ENCODE measurements at regions not wholly inside any gene's neighbourhood (a gene's known extent, or its start where the extent isn't known, plus 50 kb on each side); places are given as distances from the start of the nearest gene placed in this dataset.

- WGBS: 89% methylated on average over 3 of the region's 3 CpGs
- no peak for DNase-seq (ENCODE audit: low spot score)
- Histone ChIP-seq H3K4me1 (ENCODE audit: control insufficient read depth in 4 of 4, insufficient read depth in 4 of 4, low read length in 3 of 4) (no peaks in the 10 kb centered on the region), H3K36me3 (ENCODE audit: control insufficient read depth in 4 of 4, insufficient read depth in 3 of 4, low read depth in 1 of 4, low read length in 3 of 4) (no peaks in the 10 kb centered on the region), H3K9ac (ENCODE audit: low read depth in 1 of 2, low read length in 2 of 2) (no peak overlapping the region), H3K4me3 (ENCODE audit: low read depth in 1 of 3, low read length in 3 of 3) (no peak overlapping the region), H3K9me3 (ENCODE audit: control insufficient read depth in 4 of 4, low read length in 3 of 4) (no peaks in the 10 kb centered on the region), H3K27ac (ENCODE audit: low read depth in 1 of 2, low read length in 2 of 2) (no peak overlapping the region), H3K27me3 (ENCODE audit: control insufficient read depth in 4 of 4, insufficient read depth in 4 of 4, low read length in 3 of 4) (no peaks in the 10 kb centered on the region)
- TF ChIP-seq GABPA (IDR thresholded peaks at IDR 0.05 in 1 of 2, conservative IDR thresholded peaks at IDR 0.05 in 1 of 2) (no peak), TAF1 (conservative IDR thresholded peaks at IDR 0.05) (no peak), SP1 (IDR thresholded peaks at IDR 0.05) (no peak), RAD21 (IDR thresholded peaks at IDR 0.05) (no peak), NR2F2 (IDR thresholded peaks at IDR 0.05) (no peak), FOXA2 (IDR thresholded peaks at IDR 0.05) (no peak), REST (IDR thresholded peaks at IDR 0.05) (no peak), ATF3 (IDR thresholded peaks at IDR 0.05) (no peak), FOXA1 (IDR thresholded peaks at IDR 0.05) (no peak)
Measured at GRCh38 chr12:74455429-74455828, 82.2 kb upstream of the ATXN7L3B start.

GRCh38 chr12:74456431-74456830, 81.2 kb upstream of the ATXN7L3B start:
- WGBS: 86% methylated on average over 3 of the region's 3 CpGs
- no peaks in the 10 kb centered on the region for H3K36me3 ChIP-seq (ENCODE audit: control insufficient read depth in 4 of 4, insufficient read depth in 3 of 4, low read depth in 1 of 4, low read length in 3 of 4)
- TF ChIP-seq MAX (IDR thresholded peaks at IDR 0.05) (no peak), GABPA (IDR thresholded peaks at IDR 0.05 in 1 of 2, conservative IDR thresholded peaks at IDR 0.05 in 1 of 2) (no peak), HNF4G (IDR thresholded peaks at IDR 0.05) (no peak), EGR1 (IDR thresholded peaks at IDR 0.05; ENCODE audit: low read depth in 2 of 2) (no peak), RXRA (IDR thresholded peaks at IDR 0.05) (no peak), REST (IDR thresholded peaks at IDR 0.05) (no peak), ZBTB33 (IDR thresholded peaks at IDR 0.05) (no peak), RAD21 (IDR thresholded peaks at IDR 0.05) (no peak), CTCF (IDR thresholded peaks at IDR 0.05; ENCODE audit: low read depth, low read length, missing input control) (no peak), YY1 (IDR thresholded peaks at IDR 0.05) (no peak), HNF4A (conservative IDR thresholded peaks at IDR 0.05) (no peak), SP1 (IDR thresholded peaks at IDR 0.05) (no peak)
- DNase-seq (ENCODE audit: low spot score): no peak
- H3K27me3 ChIP-seq (ENCODE audit: control insufficient read depth in 4 of 4, insufficient read depth in 4 of 4, low read length in 3 of 4): no peaks in the 10 kb centered on the region
- no peaks in the 10 kb centered on the region for H3K9me3 ChIP-seq (ENCODE audit: control insufficient read depth in 4 of 4, low read length in 3 of 4)
- H3K9ac ChIP-seq (ENCODE audit: low read depth in 1 of 2, low read length in 2 of 2): no peak overlapping the region
- H3K4me3 ChIP-seq (ENCODE audit: low read depth in 1 of 3, low read length in 3 of 3): no peak overlapping the region
- no peaks in the 10 kb centered on the region for H3K4me1 ChIP-seq (ENCODE audit: control insufficient read depth in 4 of 4, insufficient read depth in 4 of 4, low read length in 3 of 4)
- no peak overlapping the region for H3K27ac ChIP-seq (ENCODE audit: low read depth in 1 of 2, low read length in 2 of 2)
